ENCODE measurements at regions not wholly inside any gene's neighbourhood (a gene's known extent, or its start where the extent isn't known, plus 50 kb on each side); places are given as distances from the start of the nearest gene placed in this dataset.

DNA sequence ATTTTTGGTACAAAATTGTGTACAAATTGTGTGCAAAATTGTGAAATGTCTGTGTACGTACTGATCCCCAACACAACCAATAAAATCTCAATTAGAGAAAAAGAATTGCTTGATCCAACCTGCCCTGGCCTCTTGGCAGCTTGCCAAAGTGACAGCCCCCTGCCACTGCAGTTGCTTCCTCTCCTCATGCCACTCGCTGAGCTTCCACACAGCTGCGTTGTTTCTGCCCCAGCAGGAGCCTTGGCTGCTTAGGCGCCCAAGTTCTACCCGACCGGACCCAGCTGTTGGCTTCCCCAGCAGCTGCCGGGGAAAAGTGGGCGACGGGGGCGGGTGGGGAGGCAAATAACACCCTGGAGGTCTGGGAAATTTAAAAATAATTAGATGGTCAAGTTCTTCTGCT is 171.8 kb upstream of the ATF7IP start:
- TF ChIP-seq, protein P1, sequence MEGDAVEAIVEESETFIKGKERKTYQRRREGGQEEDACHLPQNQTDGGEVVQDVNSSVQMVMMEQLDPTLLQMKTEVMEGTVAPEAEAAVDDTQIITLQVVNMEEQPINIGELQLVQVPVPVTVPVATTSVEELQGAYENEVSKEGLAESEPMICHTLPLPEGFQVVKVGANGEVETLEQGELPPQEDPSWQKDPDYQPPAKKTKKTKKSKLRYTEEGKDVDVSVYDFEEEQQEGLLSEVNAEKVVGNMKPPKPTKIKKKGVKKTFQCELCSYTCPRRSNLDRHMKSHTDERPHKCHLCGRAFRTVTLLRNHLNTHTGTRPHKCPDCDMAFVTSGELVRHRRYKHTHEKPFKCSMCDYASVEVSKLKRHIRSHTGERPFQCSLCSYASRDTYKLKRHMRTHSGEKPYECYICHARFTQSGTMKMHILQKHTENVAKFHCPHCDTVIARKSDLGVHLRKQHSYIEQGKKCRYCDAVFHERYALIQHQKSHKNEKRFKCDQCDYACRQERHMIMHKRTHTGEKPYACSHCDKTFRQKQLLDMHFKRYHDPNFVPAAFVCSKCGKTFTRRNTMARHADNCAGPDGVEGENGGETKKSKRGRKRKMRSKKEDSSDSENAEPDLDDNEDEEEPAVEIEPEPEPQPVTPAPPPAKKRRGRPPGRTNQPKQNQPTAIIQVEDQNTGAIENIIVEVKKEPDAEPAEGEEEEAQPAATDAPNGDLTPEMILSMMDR (IDR thresholded peaks at IDR 0.05), result no peak
- TF ChIP-seq POLR2A (IDR thresholded peaks at IDR 0.05), result no peak

All from esophagus squamous epithelium (tissue), 4 donors.